HG02840 (cell line): ENCODE measurements at regions not wholly inside any gene's neighbourhood (a gene's known extent, or its start where the extent isn't known, plus 50 kb on each side); places are given as distances from the start of the nearest gene placed in this dataset.
"Not testable (repeated sequence)": the region's sequence is repeated elsewhere in the genome, so short reads cannot be mapped to it uniquely, and the experiment has no call there.

Experiments
- ATAC-seq: cut with Tn5 transposase; IDR thresholded peaks from one replicate; pipeline ENCODE4 v1.9.1; 2021; ENCODE audit warnings: mild to moderate bottlenecking, moderate library complexity, moderate number of reproducible peaks; ENCODE audit not compliant: unreplicated experiment, low FRiP score

GRCh38 chr11:128018692-128019091 lies 568.7 kb downstream of the ETS1 start:
- ATAC-seq, result no peak

- ATAC-seq, result no peak
Measured at GRCh38 chr11:128005562-128005961, 581.8 kb downstream of the ETS1 start.

- ATAC-seq, result no peak
Measured at GRCh38 chr11:127998421-127998820, 588.9 kb downstream of the ETS1 start.

- ATAC-seq, result no peak
Measured at GRCh38 chr11:127997594-127997993, 589.8 kb downstream of the ETS1 start.

GRCh38 chr11:127996825-127997224 lies 590.5 kb downstream of the ETS1 start:
- no peak for ATAC-seq

- ATAC-seq, result no peak
Measured at GRCh38 chr11:127995921-127996320, 591.4 kb downstream of the ETS1 start.

GRCh38 chr11:127994736-127995135 lies 592.6 kb downstream of the ETS1 start:
- ATAC-seq, result no peak

GRCh38 chr11:127993788-127994187 lies 593.6 kb downstream of the ETS1 start:
- no peak for ATAC-seq

- no peak for ATAC-seq
Measured at GRCh38 chr11:127993281-127993680, 594.1 kb downstream of the ETS1 start.

- no peak for ATAC-seq
Measured at GRCh38 chr11:127986073-127986472, 601.3 kb downstream of the ETS1 start.

- ATAC-seq, result no peak
Measured at GRCh38 chr11:127972816-127973215, 614.5 kb downstream of the ETS1 start.

GRCh38 chr11:127971448-127971847 lies 615.9 kb downstream of the ETS1 start:
- no peak for ATAC-seq

GRCh38 chr11:127966821-127967220 lies 620.5 kb downstream of the ETS1 start:
- no peak for ATAC-seq

GRCh38 chr11:127965939-127966668 lies 621.3 kb downstream of the ETS1 start:
- no peak for ATAC-seq

GRCh38 chr11:127962416-127962815 lies 624.9 kb downstream of the ETS1 start:
- ATAC-seq, result no peak

- no peak for ATAC-seq
Measured at GRCh38 chr11:127950162-127950561, 637.2 kb downstream of the ETS1 start.

GRCh38 chr11:127943763-127944162 lies 643.6 kb downstream of the ETS1 start:
- no peak for ATAC-seq

GRCh38 chr11:127943152-127943551 lies 644.2 kb downstream of the ETS1 start:
- ATAC-seq, result no peak

GRCh38 chr11:127941554-127941953 lies 645.8 kb downstream of the ETS1 start:
- ATAC-seq, result not testable (repeated sequence)

GRCh38 chr11:127939000-127939399 lies 648.4 kb downstream of the ETS1 start:
- ATAC-seq, result no peak

- no peak for ATAC-seq
Measured at GRCh38 chr11:127935081-127935480, 652.3 kb downstream of the ETS1 start.

GRCh38 chr11:127933961-127934360 lies 653.4 kb downstream of the ETS1 start:
- ATAC-seq, result not testable (repeated sequence)

GRCh38 chr11:127931803-127932202 lies 655.6 kb downstream of the ETS1 start:
- no peak for ATAC-seq
